HCT116 (cell line): ENCODE measurements at regions not wholly inside any gene's neighbourhood (a gene's known extent, or its start where the extent isn't known, plus 50 kb on each side); places are given as distances from the start of the nearest gene placed in this dataset.

ENCODE experiments used
- ATAC-seq: fragments of 200-7000 bp; cut with Tn5 transposase; 2 replicates; pipeline ENCODE4 v1.9.1; 2020; ENCODE audit warnings: mild to moderate bottlenecking, moderate library complexity
- BruUV-seq: library from RNA; stranded (reverse); fragments of 400-500 nt; replicated peaks from 2 replicates; lab custom pipeline; 2021; lab: Mats Ljungman, UMichigan
- CTCF ChIA-PET: fragments of 300-600 bp; sonication (Branson Sonifier 250); formaldehyde crosslinking; loops from one replicate; lab custom pipeline; 2021; ENCODE audit warnings: antibody characterized with exemption; lab: Charles Lee
- POLR2A ChIA-PET: fragments of 300-600, 350-600 bp; sonication (Branson Sonifier 250); formaldehyde crosslinking; loops from one replicate; lab custom pipeline; 2021; ENCODE audit warnings: antibody characterized with exemption; lab: Charles Lee
- RAD21 ChIA-PET, 2 experiments: fragments of 300-600 bp; sonication (Branson Sonifier 250); formaldehyde crosslinking; loops; one replicate each; lab custom pipeline; 2023; ENCODE audit warnings: low total read pairs in 2 of 2; ENCODE audit not compliant: uncharacterized antibody in 2 of 2, unreplicated experiment in 2 of 2, low non-redundant PET in 1 of 2; lab: Charles Lee
- DNase-seq: peaks from one replicate; pipeline ENCODE4 v3.0.0-alpha.2; 2010; ENCODE audit warnings: low read depth, low spot score
- H2AFZ ChIP-seq: fragments of 200-600 bp; shearing (Covaris generic), sonication (generic); 2 replicates; pipeline ENCODE4 v1.6.1; 2017; ENCODE audit warnings: low read depth, mixed run types, mixed read lengths, antibody characterized with exemption, low read length; ENCODE audit not compliant: poor library complexity, severe bottlenecking
- H3K27ac ChIP-seq: 2 replicates; pipeline ENCODE4 v1.5.1; 2012; ENCODE audit warnings: low read depth, low read length
- H3K27me3 ChIP-seq: fragments of 200-600 bp; sonication (generic); 2 replicates; pipeline ENCODE4 v1.6.1; 2016; ENCODE audit warnings: mixed run types, low read length, mixed read lengths; ENCODE audit not compliant: insufficient read depth
- H3K36me3 ChIP-seq, 2 experiments: fragments of 200-500 bp in 1 of 2; fragments of 200-600 bp in 1 of 2; sonication (Bioruptor generic) in 1 of 2; sonication (generic) in 1 of 2; 2 replicates each; pipeline versions ENCODE4 v1.5.1 to v1.6.1; 2014 to 2016; ENCODE audit warnings: low read length in 2 of 2, inconsistent platforms in 1 of 2, mixed read lengths in 1 of 2, mixed run types in 1 of 2; ENCODE audit not compliant: insufficient read depth in 2 of 2, control insufficient read depth in 1 of 2
- H3K4me1 ChIP-seq, 2 experiments: fragments of 200-600 bp in 1 of 2; sonication (generic) in 1 of 2; 2 replicates each; pipeline versions ENCODE4 v1.5.1 to v1.6.1; 2012 to 2017; ENCODE audit warnings: low read length in 2 of 2, inconsistent platforms in 1 of 2, mild to moderate bottlenecking in 1 of 2, mixed read lengths in 1 of 2, mixed run types in 1 of 2, moderate library complexity in 1 of 2; ENCODE audit not compliant: insufficient read depth in 2 of 2, control insufficient read depth in 1 of 2
- H3K4me2 ChIP-seq: fragments of 200-600 bp; sonication (generic); 2 replicates; pipeline ENCODE4 v1.6.1; 2017; ENCODE audit warnings: mixed run types, low read length, mixed read lengths
- H3K4me3 ChIP-seq, 2 experiments: fragments of 200-600 bp in 1 of 2; sonication (generic) in 1 of 2; replicated peaks in 1 of 2; 2 replicates each; pipeline ENCODE4 v1.5.1; 2011 to 2016; ENCODE audit warnings: low read length in 2 of 2, control low read depth in 1 of 2, low read depth in 1 of 2, mild to moderate bottlenecking in 1 of 2, mixed read lengths in 1 of 2, mixed run types in 1 of 2
- H3K79me2 ChIP-seq: fragments of 200-600 bp; sonication (generic); 2 replicates; pipeline ENCODE4 v1.6.1; 2017; ENCODE audit warnings: mild to moderate bottlenecking, mixed run types, low read length, moderate library complexity, mixed read lengths; ENCODE audit not compliant: insufficient read depth
- H3K9ac ChIP-seq: fragments of 200-600 bp; sonication (generic); 2 replicates; pipeline ENCODE4 v1.6.1; 2016; ENCODE audit warnings: low read length, mixed read lengths
- H3K9me2 ChIP-seq: fragments of 200-600 bp; sonication (generic), shearing (Covaris generic); 2 replicates; pipeline ENCODE4 v1.6.1; 2017; ENCODE audit warnings: mixed run types, mild to moderate bottlenecking, moderate library complexity; ENCODE audit not compliant: insufficient read depth
- H3K9me3 ChIP-seq, 2 experiments: fragments of 200-500 bp in 1 of 2; fragments of 200-600 bp in 1 of 2; sonication (Bioruptor generic) in 1 of 2; sonication (generic) in 1 of 2; 2 replicates each; pipeline ENCODE4 v1.6.1; 2014 to 2017; ENCODE audit warnings: low read length in 2 of 2, mixed read lengths in 2 of 2, inconsistent platforms in 1 of 2, low read depth in 1 of 2, mild to moderate bottlenecking in 1 of 2, mixed run types in 1 of 2, moderate library complexity in 1 of 2; ENCODE audit not compliant: control insufficient read depth in 1 of 2, insufficient read depth in 1 of 2
- H4K20me1 ChIP-seq: fragments of 200-600 bp; sonication (generic), shearing (Covaris generic); 2 replicates; pipeline ENCODE4 v1.6.1; 2017; ENCODE audit warnings: mixed run types, mild to moderate bottlenecking, moderate library complexity; ENCODE audit not compliant: insufficient read depth
- CEBPB ChIP-seq: IDR thresholded peaks from 2 replicates; pipeline ENCODE4 v1.6.1; 2012; ENCODE audit warnings: low read depth
- CTCF ChIP-seq, 3 experiments: fragments of 200-600 bp in 1 of 3; sonication (generic) in 1 of 3; IDR thresholded peaks in 2 of 3; conservative IDR thresholded peaks in 1 of 3; 2 replicates each; pipeline ENCODE4 v1.5.1; 2012 to 2017; ENCODE audit warnings: low read depth in 2 of 3, low read length in 2 of 3, antibody characterized with exemption in 1 of 3, borderline replicate concordance in 1 of 3, control low read depth in 1 of 3, mild to moderate bottlenecking in 1 of 3, mixed read lengths in 1 of 3, mixed run types in 1 of 3, moderate library complexity in 1 of 3; ENCODE audit not compliant: insufficient read depth in 1 of 3
- EGR1 ChIP-seq: IDR thresholded peaks from 2 replicates; pipeline ENCODE4 v1.6.1; 2012; ENCODE audit warnings: low read depth
- ELF1 ChIP-seq: IDR thresholded peaks from 2 replicates; pipeline ENCODE4 v1.6.1; 2012; ENCODE audit warnings: low read depth, borderline replicate concordance
- EZH2phosphoT487 ChIP-seq: fragments of 200-600 bp; IDR thresholded peaks from 2 replicates; pipeline ENCODE4 v1.6.1; 2018; ENCODE audit warnings: antibody characterized with exemption, borderline replicate concordance
- FOSL1 ChIP-seq: IDR thresholded peaks from 2 replicates; pipeline ENCODE4 v1.6.1; 2012; ENCODE audit warnings: low read depth
- JUND ChIP-seq: IDR thresholded peaks from 2 replicates; pipeline ENCODE4 v1.6.1; 2012
- POLR2A ChIP-seq: IDR thresholded peaks from 2 replicates; pipeline ENCODE4 v1.7.0; 2011; ENCODE audit warnings: borderline replicate concordance; ENCODE audit not compliant: insufficient read depth, insufficient read length; ENCODE audit errors: extremely low read depth
- POLR2AphosphoS5 ChIP-seq: IDR thresholded peaks from 2 replicates; pipeline ENCODE4 v1.6.1; 2011; ENCODE audit warnings: mild to moderate bottlenecking, low read depth, low read length, moderate library complexity
- RAD21 ChIP-seq: IDR thresholded peaks from 2 replicates; pipeline ENCODE4 v1.6.1; 2012; ENCODE audit warnings: low read depth, mild to moderate bottlenecking
- REST ChIP-seq: IDR thresholded peaks from 2 replicates; pipeline ENCODE4 v1.6.1; 2012; ENCODE audit warnings: low read depth
- SIN3A ChIP-seq: IDR thresholded peaks from 2 replicates; pipeline ENCODE4 v1.6.1; 2012; ENCODE audit warnings: low read depth
- SP1 ChIP-seq: IDR thresholded peaks from 2 replicates; pipeline ENCODE4 v1.6.1; 2012; ENCODE audit warnings: low read depth
- SRF ChIP-seq: IDR thresholded peaks from 2 replicates; pipeline ENCODE4 v1.6.1; 2012; ENCODE audit warnings: low read depth
- TCF7L2 ChIP-seq: IDR thresholded peaks from 2 replicates; pipeline ENCODE4 v1.7.0; 2011; ENCODE audit warnings: borderline replicate concordance, inconsistent platforms; ENCODE audit not compliant: insufficient read depth, insufficient read length; ENCODE audit errors: extremely low read depth
- YY1 ChIP-seq: IDR thresholded peaks from 2 replicates; pipeline ENCODE4 v1.6.1; 2011; ENCODE audit warnings: low read length, low read depth, moderate library complexity, mild to moderate bottlenecking; ENCODE audit not compliant: insufficient replicate concordance; ENCODE audit errors: extremely low read depth
- ZFX ChIP-seq: fragments of 450-650 bp; IDR thresholded peaks from 2 replicates; pipeline ENCODE4 v1.6.1; 2017
- intact Hi-C: fragments of 100-400 bp; cut with micrococcal nuclease; formaldehyde crosslinking; loops from 2 replicates; pipeline ENCODE4 v1.10.0; 2022
- TF ChIP-seq, protein P1 (sequence below): IDR thresholded peaks from 2 replicates; pipeline ENCODE4 v1.6.1; 2012
- TF ChIP-seq, protein P2 (sequence below): IDR thresholded peaks from 2 replicates; pipeline ENCODE4 v1.6.1; 2011; ENCODE audit warnings: mild to moderate bottlenecking, low read length, moderate library complexity; ENCODE audit not compliant: insufficient replicate concordance; ENCODE audit errors: extremely low read depth

DNA sequence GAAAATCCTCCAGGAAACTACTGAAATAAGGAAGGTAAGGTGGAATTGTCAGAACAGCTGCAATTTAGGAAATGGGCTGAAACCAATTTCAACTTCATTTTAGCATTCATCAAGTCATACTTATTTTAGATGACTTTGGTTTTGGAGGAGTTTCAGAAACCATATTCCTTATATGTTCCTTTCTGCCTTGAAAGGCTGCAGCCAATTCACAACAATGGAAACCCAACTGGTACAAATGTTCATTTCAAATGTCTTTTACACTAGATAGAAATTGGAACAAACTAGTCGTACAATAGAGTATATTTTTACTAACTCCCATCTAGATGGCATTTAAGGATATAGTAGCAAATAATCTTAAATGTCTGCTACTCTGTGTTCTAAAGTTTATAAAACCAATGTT lies 82.6 kb upstream of the ANKH start:
- BruUV-seq = no TSS peak
- no peaks in the 10 kb centered on the region for H3K36me3 ChIP-seq
- DNase-seq (no peak), ATAC-seq (no peak)
- RAD21 ChIA-PET = no interaction called here
- POLR2A ChIA-PET = no interaction called here
- CTCF ChIA-PET = no interaction called here
- H3K27me3 ChIP-seq = no peaks in the 10 kb centered on the region
- no peak overlapping the region for H3K9ac ChIP-seq
- no peaks in the 10 kb centered on the region for H3K9me3 ChIP-seq
- no peak overlapping the region for H3K27ac ChIP-seq
- no peak for TF ChIP-seq TCF7L2
- TF ChIP-seq ZFX = no peak
- TF ChIP-seq FOSL1 = no peak
- no peak for TF ChIP-seq SP1
- no peak for TF ChIP-seq POLR2AphosphoS5
- no peak for TF ChIP-seq ELF1
- TF ChIP-seq POLR2A = no peak
- TF ChIP-seq CTCF (IDR thresholded peaks at IDR 0.05 in 2 of 3, conservative IDR thresholded peaks at IDR 0.05 in 1 of 3; ENCODE audit: borderline replicate concordance in 1 of 3, insufficient read depth in 1 of 3, low read depth in 2 of 3, low read length in 2 of 3) = no peak
- TF ChIP-seq, protein P1, sequence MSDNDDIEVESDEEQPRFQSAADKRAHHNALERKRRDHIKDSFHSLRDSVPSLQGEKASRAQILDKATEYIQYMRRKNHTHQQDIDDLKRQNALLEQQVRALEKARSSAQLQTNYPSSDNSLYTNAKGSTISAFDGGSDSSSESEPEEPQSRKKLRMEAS = no peak
- TF ChIP-seq, protein P2, sequence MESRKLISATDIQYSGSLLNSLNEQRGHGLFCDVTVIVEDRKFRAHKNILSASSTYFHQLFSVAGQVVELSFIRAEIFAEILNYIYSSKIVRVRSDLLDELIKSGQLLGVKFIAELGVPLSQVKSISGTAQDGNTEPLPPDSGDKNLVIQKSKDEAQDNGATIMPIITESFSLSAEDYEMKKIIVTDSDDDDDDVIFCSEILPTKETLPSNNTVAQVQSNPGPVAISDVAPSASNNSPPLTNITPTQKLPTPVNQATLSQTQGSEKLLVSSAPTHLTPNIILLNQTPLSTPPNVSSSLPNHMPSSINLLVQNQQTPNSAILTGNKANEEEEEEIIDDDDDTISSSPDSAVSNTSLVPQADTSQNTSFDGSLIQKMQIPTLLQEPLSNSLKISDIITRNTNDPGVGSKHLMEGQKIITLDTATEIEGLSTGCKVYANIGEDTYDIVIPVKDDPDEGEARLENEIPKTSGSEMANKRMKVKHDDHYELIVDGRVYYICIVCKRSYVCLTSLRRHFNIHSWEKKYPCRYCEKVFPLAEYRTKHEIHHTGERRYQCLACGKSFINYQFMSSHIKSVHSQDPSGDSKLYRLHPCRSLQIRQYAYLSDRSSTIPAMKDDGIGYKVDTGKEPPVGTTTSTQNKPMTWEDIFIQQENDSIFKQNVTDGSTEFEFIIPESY = no peak
- no peak for TF ChIP-seq JUND
- no peak for TF ChIP-seq YY1
- no peak for TF ChIP-seq REST
- no peak for TF ChIP-seq SIN3A
- no peak for TF ChIP-seq RAD21
- TF ChIP-seq EGR1 = no peak
- no peak for TF ChIP-seq SRF
- TF ChIP-seq EZH2phosphoT487 = no peak
- no peak for TF ChIP-seq CEBPB
- H4K20me1 ChIP-seq = no peaks in the 10 kb centered on the region
- H3K79me2 ChIP-seq = no peaks in the 10 kb centered on the region
- intact Hi-C loops = no loop called here
- no peak overlapping the region for H3K4me2 ChIP-seq
- H3K4me1 ChIP-seq = peaks cover under 1% of the 10 kb centered on the region in 2 experiments; a peak in 2 of 4 replicates
- no peak overlapping the region for H3K4me3 ChIP-seq
- no peaks in the 10 kb centered on the region for H3K9me2 ChIP-seq
- no peak overlapping the region for H2AFZ ChIP-seq
